HG02884 (cell line): ENCODE measurements at regions not wholly inside any gene's neighbourhood (a gene's known extent, or its start where the extent isn't known, plus 50 kb on each side); places are given as distances from the start of the nearest gene placed in this dataset.
"Not testable (repeated sequence)": the region's sequence is repeated elsewhere in the genome, so short reads cannot be mapped to it uniquely, and the experiment has no call there.

Experiments used
- ATAC-seq: cut with Tn5 transposase; IDR thresholded peaks from one replicate; pipeline ENCODE4 v1.9.1; 2021; ENCODE audit warnings: mild to moderate bottlenecking, moderate library complexity; ENCODE audit not compliant: unreplicated experiment

DNA sequence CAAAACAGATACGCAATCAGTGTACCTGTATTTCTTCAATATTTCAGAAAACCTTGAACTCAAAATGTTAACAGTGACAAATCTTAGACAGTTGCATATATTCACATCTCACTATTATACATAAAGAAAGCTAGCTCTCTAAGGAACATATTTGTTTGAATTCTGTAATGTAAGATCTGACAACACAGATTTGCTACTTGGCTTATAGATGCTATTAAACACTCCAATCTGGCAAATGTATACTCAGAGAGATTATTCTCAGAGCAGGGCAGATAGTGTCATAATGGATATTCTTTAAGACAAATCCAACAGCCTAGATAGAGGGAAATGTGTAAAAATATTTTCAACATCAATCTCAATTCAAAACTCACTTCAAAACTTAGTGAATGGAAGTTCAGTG lies 794.5 kb upstream of the CDH9 start:
- no peak for ATAC-seq

DNA sequence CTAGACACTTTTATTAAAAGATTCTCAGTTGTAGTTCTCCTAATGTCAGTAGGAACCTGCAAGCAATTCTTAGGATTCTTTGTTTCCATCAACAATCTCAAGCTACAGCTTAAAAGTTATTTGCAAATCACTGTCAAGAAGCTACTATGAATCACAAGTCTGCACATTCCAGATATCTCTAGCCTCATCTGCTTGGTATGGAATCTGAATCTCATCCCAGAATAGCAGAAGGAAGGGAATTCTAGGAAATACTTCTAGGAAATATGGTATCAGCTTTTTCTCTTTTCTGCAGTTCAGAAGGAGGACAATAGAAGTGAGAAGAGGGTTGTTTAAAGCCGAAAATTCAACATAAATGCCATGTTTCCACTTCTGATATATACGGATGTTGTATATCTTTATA lies 792.2 kb upstream of the CDH9 start:
- ATAC-seq: no peak

DNA sequence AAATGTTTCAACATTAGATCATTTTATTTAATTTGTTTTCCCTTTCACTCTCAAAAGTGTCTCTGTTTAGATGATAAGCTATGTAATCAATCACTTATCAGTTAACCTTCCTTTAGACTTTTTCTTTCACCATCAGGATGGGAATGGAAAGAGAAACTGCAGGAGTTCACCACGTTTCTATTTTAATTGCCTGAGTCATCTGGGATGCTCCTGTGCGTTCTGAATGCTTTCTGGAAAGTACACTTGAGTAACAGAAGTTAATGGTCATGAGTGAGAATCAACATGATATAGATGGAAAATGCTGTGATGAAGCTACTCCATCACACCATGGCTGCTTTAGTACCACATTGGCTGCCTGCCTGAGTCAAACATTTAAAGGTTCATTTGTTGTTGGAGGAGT lies 783.3 kb upstream of the CDH9 start:
- ATAC-seq: no peak

DNA sequence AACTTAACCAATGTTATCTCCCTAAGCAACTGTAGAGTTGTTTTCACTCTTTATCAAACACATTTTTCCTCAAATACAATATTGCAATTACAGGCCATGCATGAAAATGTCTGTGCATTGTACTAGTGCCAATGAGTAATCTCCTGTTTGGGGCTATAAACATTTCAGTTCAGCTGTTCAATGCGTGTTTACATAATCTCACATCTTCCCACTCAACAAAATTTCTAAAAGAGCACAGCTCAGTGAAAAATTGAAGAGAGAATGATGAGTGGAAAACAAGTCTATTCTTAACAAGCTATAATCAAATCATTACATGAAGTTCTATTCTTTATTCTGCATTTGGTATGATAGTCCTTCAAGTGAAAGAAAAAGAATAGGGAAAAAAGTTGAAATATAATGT lies 780.5 kb upstream of the CDH9 start:
- no peak for ATAC-seq

DNA sequence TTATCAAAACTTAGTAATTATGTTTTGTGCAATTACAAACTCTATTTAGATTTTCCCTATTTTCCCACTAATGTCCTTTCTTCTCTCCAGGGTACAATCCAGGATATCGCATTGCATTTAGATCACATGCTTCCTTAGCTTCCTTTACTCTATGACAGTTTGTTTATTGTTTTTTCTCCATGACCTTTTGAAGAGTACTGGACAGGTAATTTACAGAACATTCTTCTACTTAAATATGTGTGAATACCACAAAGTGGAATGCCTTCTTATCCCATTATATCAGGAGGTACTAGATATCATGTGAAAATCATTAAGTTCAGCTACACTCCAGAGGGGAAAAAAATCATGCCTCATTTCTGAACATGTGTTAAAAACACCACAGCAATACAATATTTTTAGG lies 776.6 kb upstream of the CDH9 start:
- no peak for ATAC-seq

DNA sequence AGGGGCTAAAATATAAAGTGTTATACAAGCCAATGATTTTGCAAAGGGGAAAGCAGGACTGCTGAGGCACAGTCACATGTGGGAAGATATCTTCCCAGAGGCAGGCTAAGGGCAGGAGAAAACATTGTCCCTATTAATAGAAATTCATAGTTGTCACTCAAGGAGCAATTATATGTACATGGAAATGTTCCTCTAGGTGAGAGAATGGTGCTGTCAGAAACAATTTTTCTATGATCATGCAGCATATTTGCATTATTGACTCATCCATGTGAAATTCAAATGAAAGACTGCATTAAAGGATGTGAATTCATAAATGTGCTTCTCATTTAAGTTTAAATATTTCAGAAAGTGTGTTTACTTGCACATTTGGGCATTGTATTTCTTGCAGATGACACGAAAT lies 775.9 kb upstream of the CDH9 start:
- no peak for ATAC-seq

DNA sequence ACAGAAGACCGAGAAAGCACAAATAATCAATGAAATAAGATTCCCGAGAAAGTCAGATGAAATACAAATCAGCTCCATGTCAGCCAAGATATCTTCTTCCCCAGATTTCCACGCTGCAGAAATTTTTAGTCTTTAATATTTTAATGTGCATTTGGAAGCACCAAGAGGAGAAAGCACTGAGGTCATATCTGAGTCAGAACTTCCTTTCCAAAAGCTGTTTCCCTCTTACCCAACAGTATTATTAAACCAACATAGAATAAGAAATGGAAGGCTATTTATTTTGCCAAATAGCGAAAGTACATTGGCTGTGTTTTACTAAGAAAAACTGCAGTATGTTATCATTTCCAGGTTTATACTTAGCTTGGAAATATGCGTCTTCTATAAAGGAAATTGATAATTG lies 772.1 kb upstream of the CDH9 start:
- ATAC-seq: no peak

DNA sequence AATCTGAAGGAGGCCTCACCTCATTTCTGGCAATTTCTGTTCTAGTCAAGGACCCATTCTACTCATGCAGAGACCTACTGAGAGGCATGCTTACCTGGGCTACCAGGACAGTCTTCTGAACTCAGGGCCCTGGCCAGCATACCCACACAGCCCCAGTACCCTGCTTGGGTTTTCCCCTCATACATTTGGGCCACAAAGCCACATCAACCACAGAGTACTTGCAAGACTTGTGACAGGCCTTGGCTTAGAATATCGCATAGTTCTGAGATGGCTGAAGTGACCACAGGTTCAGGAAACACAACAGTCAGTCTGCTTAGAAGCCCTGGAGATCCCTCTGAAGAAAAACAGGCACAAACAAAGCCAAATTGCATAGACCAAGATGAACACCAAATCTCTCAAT lies 758.8 kb upstream of the CDH9 start:
- ATAC-seq: no peak

DNA sequence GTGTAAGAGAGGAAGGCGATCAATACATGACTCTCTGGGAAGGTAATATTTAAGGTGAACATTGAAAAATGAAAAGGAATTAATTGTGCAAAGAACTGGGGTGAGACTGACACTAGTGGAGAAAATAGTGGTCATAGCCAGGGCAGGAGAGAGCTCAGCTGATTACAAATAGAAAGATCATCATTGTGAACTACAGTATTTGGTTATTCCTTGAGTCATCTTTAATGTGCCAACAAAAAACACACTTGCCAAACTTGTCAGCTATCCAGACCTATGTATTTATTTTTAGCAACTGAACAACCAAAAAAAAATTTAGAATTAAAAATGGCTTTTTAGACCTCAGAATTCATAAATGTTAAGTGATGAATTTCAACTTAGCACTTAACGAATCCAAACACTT lies 749.8 kb upstream of the CDH9 start:
- no peak for ATAC-seq

DNA sequence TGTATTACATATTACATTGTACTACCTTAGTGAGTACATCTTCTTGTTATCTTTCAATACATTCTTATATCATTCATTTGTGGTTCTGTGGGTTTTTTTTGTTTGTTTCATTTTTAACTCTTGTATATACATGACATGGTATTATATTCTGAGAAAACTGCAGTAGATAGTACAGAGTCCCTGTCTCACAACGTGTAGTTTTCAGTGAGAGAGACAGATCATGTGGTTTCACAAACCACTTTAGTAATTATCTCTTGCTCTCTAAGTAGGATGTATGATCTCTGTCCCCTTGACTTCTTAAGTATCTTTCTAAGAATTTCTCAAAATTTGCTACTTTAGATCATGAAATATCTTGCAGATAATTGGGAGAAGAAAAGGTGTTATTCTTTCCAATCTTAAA lies 745.9 kb upstream of the CDH9 start:
- no peak for ATAC-seq

DNA sequence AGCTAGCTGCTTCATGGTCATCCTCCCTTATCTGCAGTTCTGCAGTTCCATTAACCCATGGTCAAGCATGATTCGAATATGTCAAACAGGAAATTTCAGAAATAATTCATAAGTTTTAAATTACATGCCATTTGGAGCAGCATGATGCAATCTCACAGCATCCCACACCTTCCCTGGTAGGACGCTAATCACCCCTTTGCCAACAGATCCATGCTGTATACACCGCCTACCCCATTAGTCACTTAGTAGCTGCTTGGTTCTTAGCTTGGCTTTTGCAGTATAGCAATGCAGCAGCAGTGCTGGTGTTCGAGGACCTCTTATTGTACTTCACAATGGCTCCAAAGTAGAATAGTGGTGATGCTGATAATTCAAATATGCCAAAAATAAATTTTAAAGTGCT lies 739.7 kb upstream of the CDH9 start:
- ATAC-seq: no peak

DNA sequence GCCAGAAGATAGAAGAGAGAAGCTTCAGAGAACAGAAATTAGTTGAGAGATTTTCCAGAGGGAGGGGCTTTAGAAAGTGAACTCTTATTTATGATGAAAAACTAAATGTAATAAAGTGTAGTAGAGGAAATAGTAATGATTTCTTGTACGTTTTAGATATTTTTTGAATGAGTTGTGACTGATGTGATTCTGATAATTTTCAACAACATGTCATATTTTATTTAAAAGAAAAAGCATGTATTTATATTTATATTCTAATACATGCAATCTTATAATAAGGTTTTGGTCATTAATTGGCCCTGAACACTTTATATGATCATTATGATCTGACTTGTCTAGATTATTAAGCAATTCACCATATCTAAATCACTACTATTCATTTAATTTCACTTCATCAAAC lies 735.2 kb upstream of the CDH9 start:
- no peak for ATAC-seq

DNA sequence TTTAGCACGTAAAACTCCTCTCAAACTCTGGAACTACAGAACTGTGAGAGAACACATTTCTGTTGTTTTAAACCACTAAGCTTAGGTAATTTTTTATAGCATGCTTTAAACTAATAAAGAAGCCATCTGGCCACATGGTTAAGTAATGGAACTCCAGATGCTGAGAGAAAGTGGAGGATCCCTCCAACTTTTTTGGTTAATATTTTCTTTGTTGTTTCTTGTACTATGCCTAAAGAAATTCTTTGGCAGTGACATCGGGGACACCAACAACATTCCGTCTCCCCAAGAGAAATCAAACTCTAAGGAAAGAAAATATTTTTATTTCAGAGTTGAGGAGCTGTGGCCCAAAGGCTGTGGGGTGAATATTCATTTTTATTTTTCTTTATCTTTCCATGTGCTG lies 734.8 kb upstream of the CDH9 start:
- no peak for ATAC-seq

DNA sequence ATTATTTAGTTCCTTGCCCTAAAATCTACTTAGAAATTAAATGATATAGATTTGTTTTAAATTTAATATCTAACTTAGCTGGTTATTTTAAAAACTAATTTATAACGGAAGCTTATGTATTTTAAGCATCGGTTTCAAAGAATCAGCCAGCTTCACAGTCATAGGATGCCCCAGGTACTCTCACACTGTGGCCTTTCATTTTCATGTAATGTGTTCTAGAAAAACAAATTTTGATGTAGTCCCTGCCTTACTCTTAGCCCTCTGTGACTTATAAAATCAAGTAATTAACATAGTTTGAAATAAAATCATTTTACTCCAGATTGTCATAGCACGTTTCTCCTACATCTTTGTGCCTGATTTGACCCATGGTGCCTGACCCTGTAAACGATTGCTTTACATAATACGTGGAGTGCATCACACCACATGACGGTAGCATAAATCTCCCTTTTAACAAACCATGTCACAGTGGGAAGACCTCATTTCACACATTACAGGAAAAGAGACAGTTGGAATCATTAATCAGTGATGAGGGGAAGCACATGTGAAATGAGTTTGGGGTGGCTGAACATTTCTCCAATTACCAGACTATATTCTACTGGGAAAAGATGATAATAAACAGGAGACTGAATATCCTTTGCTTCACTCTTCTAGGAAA lies 731.5 kb upstream of the CDH9 start:
- no peak for ATAC-seq

DNA sequence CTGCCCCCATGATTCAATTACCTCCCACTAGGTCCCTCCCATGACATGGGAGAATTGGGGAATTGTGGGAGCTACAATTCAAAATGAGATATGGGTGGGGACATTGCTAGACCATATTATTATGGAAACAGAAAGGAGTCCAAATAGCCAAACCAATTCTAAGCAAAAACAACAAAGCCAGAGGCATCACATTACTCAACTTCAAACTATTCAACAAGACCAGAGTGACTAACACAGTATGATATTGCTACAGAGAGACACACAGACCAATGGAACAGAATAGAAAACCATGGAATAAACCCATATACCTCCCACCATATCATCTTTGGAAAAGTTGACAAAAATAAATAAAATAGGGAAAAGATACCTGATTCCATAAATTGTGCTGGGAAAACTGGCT lies 710.5 kb upstream of the CDH9 start:
- ATAC-seq: no peak

DNA sequence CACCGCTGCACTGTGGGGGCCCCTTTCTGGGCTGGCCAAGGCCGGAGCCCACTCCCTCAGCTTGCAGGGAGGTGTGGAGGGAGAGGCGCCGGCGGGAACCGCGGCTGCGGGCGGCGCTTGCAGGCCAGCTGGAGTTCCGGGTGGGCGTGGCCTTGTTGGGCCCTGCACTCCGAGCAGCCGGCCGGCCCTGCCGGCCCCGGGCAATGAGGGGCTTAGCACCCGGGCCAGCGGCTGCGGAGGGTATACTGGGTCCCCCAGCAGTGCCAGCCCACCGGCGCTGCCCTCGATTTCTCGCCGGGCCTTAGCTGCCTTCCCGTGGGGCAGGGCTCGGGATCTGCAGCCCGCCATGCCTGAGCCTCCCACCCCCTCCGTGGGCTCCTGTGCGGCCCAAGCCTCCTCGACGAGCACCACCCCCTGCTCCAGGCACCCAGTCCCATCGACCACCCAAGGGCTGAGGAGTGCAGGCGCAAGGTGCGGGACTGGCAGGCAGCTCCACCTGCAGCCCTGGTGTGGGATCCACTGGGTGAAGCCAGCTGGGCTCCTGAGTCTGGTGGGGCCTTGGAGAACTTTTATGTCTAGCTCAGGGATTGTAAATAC lies 705.1 kb upstream of the CDH9 start:
- ATAC-seq: not testable (repeated sequence)

DNA sequence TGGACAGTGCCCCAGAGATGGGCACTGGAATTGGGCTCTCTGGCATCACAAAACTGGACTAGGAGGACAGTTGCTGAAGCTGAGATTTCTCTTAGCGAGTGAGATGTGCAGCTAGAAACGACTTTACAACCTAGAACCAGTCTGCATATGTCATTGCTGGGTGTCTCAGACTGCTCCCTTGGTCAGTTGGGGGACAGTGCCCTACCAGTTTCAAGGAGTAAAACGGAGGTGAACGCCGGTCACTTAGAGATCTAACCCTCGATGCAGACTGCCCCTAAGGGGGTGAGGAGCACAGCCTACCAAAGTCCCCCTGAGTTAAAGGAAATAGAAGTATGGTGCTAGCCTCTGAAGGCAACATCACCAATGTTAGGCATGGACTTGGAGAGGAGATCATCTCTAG lies 704.4 kb upstream of the CDH9 start:
- no peak for ATAC-seq

DNA sequence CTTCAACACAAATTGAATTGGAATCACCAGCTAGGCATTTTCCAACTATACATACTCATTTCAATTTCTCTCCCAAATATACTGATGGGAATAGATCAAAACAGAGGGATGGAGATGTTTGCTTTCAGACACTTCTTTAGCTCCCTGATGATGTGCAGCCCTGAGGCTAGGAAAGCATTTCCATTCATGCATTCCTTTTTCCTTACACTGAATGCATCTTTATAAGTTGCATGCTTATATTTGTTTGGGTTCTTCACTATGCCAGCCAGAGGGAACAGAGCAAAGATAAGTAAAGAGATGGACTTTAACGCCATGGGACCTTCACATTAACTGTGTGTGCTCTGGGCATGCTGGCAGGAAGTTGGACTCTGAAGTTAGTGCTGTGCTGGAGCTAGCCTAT lies 696.5 kb upstream of the CDH9 start:
- no peak for ATAC-seq

DNA sequence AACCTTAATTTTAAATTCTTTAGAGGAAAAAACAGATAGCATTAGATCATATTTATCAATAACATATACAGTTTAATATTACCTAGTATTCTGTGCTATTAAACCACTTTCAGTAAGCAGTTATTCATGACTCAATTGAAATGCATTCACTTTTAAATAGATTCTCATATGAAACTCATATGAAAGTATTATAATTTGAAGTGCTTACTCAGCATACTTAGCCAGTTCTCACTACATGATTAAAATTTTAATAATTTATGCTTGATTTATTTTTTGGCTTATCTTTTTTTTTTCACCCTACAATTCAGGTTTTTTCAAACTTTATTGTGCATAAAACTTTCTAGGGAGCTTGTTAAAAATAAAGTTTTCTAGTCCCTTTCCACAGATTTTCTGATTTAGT lies 694.9 kb upstream of the CDH9 start:
- no peak for ATAC-seq

DNA sequence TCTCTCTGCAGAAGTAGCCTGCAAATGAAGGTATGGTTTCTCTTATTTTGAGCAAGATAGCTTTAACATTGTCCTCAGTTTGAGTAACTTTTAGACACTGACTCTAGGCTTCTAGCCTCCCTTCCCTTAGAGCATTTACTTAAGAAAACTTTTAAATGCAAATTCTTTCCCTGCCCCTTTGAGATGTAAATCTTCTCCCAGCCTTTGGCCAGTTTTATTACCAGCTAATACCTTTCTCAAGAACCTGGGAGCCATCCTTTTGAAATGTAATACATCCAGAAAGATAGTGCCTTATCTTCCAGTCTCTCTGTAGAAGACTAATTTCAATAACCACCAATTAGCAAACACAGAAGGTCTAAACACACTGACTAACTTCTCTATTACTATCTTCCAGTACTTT lies 688.9 kb upstream of the CDH9 start:
- no peak for ATAC-seq

DNA sequence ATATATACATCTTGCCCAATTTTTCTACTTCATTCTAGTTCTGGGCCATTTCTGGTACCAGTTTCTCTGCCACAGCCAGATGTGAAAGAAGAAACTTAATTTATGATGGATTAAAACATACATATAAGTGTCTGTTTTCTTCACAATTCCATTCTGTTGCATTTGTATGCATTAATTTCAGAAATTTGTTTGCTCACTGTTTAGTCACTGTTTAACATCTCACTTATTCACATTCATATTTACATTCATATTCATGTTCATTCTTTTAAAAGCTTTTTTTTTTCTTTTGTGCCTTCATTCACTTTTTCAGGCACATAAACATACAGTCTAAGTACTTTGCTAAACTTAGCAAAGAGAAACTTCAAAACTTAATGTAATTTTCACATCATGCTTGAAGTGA lies 684.0 kb upstream of the CDH9 start:
- no peak for ATAC-seq

DNA sequence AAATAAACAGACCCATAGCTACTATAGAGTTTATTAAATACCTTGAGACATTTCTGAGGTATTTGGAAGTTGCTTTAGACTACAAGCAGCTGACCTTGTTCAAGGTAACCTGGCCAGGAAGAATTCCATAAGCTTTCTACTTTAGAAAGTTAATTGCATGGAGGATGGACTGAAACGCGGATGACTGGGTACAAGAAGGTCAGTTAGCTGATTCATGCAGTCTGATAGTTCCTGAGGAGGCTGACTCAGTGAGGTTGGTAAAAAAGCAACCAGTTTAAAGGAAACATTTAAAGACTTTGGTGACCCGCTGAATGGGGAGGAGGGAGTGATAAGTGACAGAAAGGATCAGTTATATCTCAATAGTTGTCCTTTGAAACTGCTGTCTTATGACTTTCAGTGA lies 670.1 kb upstream of the CDH9 start:
- ATAC-seq: no peak

DNA sequence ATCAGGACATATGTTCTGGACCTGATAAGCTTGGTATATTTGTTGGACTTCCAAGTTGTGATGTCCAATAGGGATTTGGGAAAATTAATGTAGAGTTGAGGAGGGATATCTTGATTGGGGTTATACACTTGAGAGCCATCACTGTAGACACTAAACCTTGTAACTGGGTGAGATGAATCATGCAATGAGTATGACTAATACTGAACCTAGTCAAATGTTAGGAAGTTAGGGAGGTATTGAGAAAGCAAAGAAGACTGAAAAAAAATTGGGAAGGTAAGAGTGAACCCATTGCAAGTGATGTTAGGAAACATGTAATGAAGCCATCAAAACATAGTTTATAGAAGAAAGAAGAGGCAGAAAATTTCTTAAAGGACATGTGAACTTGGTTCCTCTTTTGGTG lies 668.4 kb upstream of the CDH9 start:
- ATAC-seq: no peak
